NCI-H2171 treated with DMSO at 0.1 percent for 48 hours (cell line): ENCODE measurements at regions not wholly inside any gene's neighbourhood (a gene's known extent, or its start where the extent isn't known, plus 50 kb on each side); places are given as distances from the start of the nearest gene placed in this dataset.

Source experiments
- DNase-seq: peaks from one replicate; lab custom pipeline; 2025; lab: John Stamatoyannopoulos, UW

GRCh38 chr5:67515762-67516161 lies 319.2 kb upstream of the CD180 start:
- no peak for DNase-seq

- DNase-seq, result no peak
Observed at GRCh38 chr5:67515020-67515689, 318.6 kb upstream of the CD180 start.

- DNase-seq, result no peak
Observed at GRCh38 chr5:67512758-67513157, 316.2 kb upstream of the CD180 start.

GRCh38 chr5:67511911-67512310 lies 315.3 kb upstream of the CD180 start:
- DNase-seq, result no peak

GRCh38 chr5:67510204-67510603 lies 313.6 kb upstream of the CD180 start:
- DNase-seq, result no peak

- DNase-seq, result no peak
Observed at GRCh38 chr5:67509402-67510186, 313.0 kb upstream of the CD180 start.

GRCh38 chr5:67506241-67506640 lies 309.6 kb upstream of the CD180 start:
- DNase-seq, result no peak

- DNase-seq, result no peak
Observed at GRCh38 chr5:67502951-67503350, 306.4 kb upstream of the CD180 start.

GRCh38 chr5:67496051-67496450 lies 299.5 kb upstream of the CD180 start:
- no peak for DNase-seq

- no peak for DNase-seq
Observed at GRCh38 chr5:67495072-67495471, 298.5 kb upstream of the CD180 start.

GRCh38 chr5:67494186-67494855 lies 297.7 kb upstream of the CD180 start:
- no peak for DNase-seq

GRCh38 chr5:67493676-67494075 lies 297.1 kb upstream of the CD180 start:
- peak; percentile 3 for DNase-seq

- no peak for DNase-seq
Observed at GRCh38 chr5:67490543-67491321, 294.1 kb upstream of the CD180 start.

GRCh38 chr5:67488885-67489284 lies 292.3 kb upstream of the CD180 start:
- DNase-seq, result no peak

- DNase-seq, result no peak
Observed at GRCh38 chr5:67487862-67488261, 291.3 kb upstream of the CD180 start.

- DNase-seq, result no peak
Observed at GRCh38 chr5:67483453-67484030, 286.9 kb upstream of the CD180 start.

GRCh38 chr5:67481362-67481761 lies 284.8 kb upstream of the CD180 start:
- DNase-seq, result no peak

GRCh38 chr5:67478337-67478736 lies 281.7 kb upstream of the CD180 start:
- no peak for DNase-seq

- no peak for DNase-seq
Observed at GRCh38 chr5:67476995-67477394, 280.4 kb upstream of the CD180 start.

GRCh38 chr5:67476531-67476930 lies 279.9 kb upstream of the CD180 start:
- no peak for DNase-seq

- no peak for DNase-seq
Observed at GRCh38 chr5:67475489-67475888, 278.9 kb upstream of the CD180 start.
